PC-9 (cell line): ENCODE measurements at regions not wholly inside any gene's neighbourhood (a gene's known extent, or its start where the extent isn't known, plus 50 kb on each side); places are given as distances from the start of the nearest gene placed in this dataset.

Experiments
- BruUV-seq: library from RNA; stranded (reverse); fragments of 400-500 nt; replicated peaks from 2 replicates; lab custom pipeline; 2021; lab: Mats Ljungman, UMichigan
- CTCF ChIA-PET: fragments of 300-600 bp; sonication (Branson Sonifier 250); formaldehyde crosslinking; loops from one replicate; lab custom pipeline; 2022; ENCODE audit warnings: antibody characterized with exemption; lab: Charles Lee
- POLR2A ChIA-PET: fragments of 300-600 bp; sonication (Branson Sonifier 250); formaldehyde crosslinking; loops from one replicate; lab custom pipeline; 2022; ENCODE audit warnings: antibody characterized with exemption; ENCODE audit not compliant: unreplicated experiment; lab: Charles Lee
- DNase-seq, 2 experiments: peaks; one replicate each; pipeline versions ENCODE4 v3.0.0 to v3.0.0-alpha.2; 2015 to 2022; ENCODE audit warnings: mixed read lengths in 1 of 2
- H2AFZ ChIP-seq: fragments of 200-600 bp; sonication (generic); 2 replicates; pipeline ENCODE4 v1.8.1; 2017; ENCODE audit warnings: antibody characterized with exemption
- H3F3A ChIP-seq: fragments of 200-600 bp; sonication (generic); 2 replicates; pipeline ENCODE4 v1.8.1; 2017; ENCODE audit warnings: antibody characterized with exemption, mild to moderate bottlenecking, low read depth; ENCODE audit not compliant: insufficient read depth
- H3K27ac ChIP-seq: fragments of 200-600 bp; sonication (generic); 2 replicates; pipeline ENCODE4 v1.6.1; 2016; ENCODE audit warnings: mixed run types
- H3K27me3 ChIP-seq: fragments of 200-600 bp; sonication (generic); 2 replicates; pipeline ENCODE4 v1.6.1; 2016; ENCODE audit warnings: low read depth, mixed run types; ENCODE audit not compliant: insufficient read depth
- H3K36me3 ChIP-seq: fragments of 200-600 bp; sonication (generic); 2 replicates; pipeline ENCODE4 v1.6.1; 2016; ENCODE audit warnings: low read depth, mixed run types
- H3K4me1 ChIP-seq: fragments of 200-600 bp; sonication (generic); replicated peaks from 2 replicates; pipeline ENCODE4 v1.6.1; 2016; ENCODE audit warnings: mixed run types; ENCODE audit not compliant: insufficient read depth
- H3K4me2 ChIP-seq: fragments of 200-600 bp; sonication (generic); 2 replicates; pipeline ENCODE4 v1.6.1; 2017; ENCODE audit warnings: mixed run types
- H3K4me3 ChIP-seq: fragments of 200-600 bp; sonication (generic); 2 replicates; pipeline ENCODE4 v1.6.1; 2016; ENCODE audit warnings: mixed run types
- H3K79me2 ChIP-seq: fragments of 200-600 bp; sonication (generic); 2 replicates; pipeline ENCODE4 v1.6.1; 2017; ENCODE audit warnings: low read depth, mixed run types
- H3K9me2 ChIP-seq: fragments of 200-600 bp; sonication (generic); 2 replicates; pipeline ENCODE4 v1.8.1; 2017; ENCODE audit warnings: mild to moderate bottlenecking; ENCODE audit not compliant: insufficient read depth
- H3K9me3 ChIP-seq: fragments of 200-600 bp; sonication (generic); 2 replicates; pipeline ENCODE4 v1.8.1; 2016; ENCODE audit warnings: low read depth; ENCODE audit not compliant: insufficient read depth
- H4K20me1 ChIP-seq: fragments of 200-600 bp; sonication (generic); 2 replicates; pipeline ENCODE4 v1.8.1; 2017; ENCODE audit not compliant: insufficient read depth
- EZH2 ChIP-seq: fragments of 200-600 bp; sonication (generic); IDR thresholded peaks from 2 replicates; pipeline ENCODE4 v1.8.0; 2017; ENCODE audit warnings: antibody characterized with exemption, low read depth
- intact Hi-C: fragments of 100-400 bp; cut with micrococcal nuclease; formaldehyde crosslinking; loops from one replicate; pipeline ENCODE4 v1.10.0; 2022; ENCODE audit not compliant: unreplicated experiment
- TF ChIP-seq, protein P1 (sequence below): fragments of 200-600 bp; sonication (generic); conservative IDR thresholded peaks from 2 replicates; pipeline ENCODE4 v1.6.1; 2017; ENCODE audit warnings: mixed run types, antibody characterized with exemption, mild to moderate bottlenecking, moderate library complexity

- Histone ChIP-seq H3K4me2 (no peak overlapping the region), H3K27me3 (peaks cover 100% of the 10 kb centered on the region), H3K4me3 (no peak overlapping the region), H3F3A (no peaks in the 10 kb centered on the region), H3K79me2 (no peaks in the 10 kb centered on the region), H2AFZ (no peak overlapping the region), H3K4me1 (no peaks in the 10 kb centered on the region), H3K27ac (no peak overlapping the region), H3K9me2 (no peaks in the 10 kb centered on the region), H3K9me3 (no peaks in the 10 kb centered on the region), H3K36me3 (no peaks in the 10 kb centered on the region), H4K20me1 (no peaks in the 10 kb centered on the region)
- intact Hi-C loops, result no loop called here
- DNase-seq, result no peak
- no TSS peak for BruUV-seq
- POLR2A ChIA-PET, result no interaction called here
- no peak for TF ChIP-seq EZH2
- TF ChIP-seq, protein P1, sequence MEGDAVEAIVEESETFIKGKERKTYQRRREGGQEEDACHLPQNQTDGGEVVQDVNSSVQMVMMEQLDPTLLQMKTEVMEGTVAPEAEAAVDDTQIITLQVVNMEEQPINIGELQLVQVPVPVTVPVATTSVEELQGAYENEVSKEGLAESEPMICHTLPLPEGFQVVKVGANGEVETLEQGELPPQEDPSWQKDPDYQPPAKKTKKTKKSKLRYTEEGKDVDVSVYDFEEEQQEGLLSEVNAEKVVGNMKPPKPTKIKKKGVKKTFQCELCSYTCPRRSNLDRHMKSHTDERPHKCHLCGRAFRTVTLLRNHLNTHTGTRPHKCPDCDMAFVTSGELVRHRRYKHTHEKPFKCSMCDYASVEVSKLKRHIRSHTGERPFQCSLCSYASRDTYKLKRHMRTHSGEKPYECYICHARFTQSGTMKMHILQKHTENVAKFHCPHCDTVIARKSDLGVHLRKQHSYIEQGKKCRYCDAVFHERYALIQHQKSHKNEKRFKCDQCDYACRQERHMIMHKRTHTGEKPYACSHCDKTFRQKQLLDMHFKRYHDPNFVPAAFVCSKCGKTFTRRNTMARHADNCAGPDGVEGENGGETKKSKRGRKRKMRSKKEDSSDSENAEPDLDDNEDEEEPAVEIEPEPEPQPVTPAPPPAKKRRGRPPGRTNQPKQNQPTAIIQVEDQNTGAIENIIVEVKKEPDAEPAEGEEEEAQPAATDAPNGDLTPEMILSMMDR, result no peak
- CTCF ChIA-PET, result no interaction called here
Measured at GRCh38 chr17:73820686-73821448, 176.6 kb upstream of the SDK2 start.

DNA sequence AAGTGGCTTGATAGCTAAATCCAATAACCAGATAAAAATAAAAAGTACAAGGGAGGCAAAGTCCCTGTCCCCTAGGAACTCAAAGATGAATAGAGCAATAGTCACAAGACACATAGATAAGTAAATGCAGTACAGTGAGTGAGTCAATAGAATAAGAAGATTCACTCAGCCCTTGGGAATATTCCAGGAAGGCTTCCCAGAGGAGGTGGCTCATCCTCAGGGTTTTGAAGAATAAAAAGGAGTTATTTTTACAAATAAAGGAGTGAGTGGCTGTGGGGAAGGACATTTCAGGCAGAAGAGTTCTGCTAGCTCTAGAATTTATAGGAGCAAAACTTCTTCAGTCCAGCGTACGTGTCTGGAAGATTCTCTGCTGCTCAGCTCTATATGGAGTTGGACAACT lies 177.4 kb upstream of the SDK2 start:
- peaks cover 100% of the 10 kb centered on the region for H3K27me3 ChIP-seq
- POLR2A ChIA-PET, result interaction anchor here (0.6 kb wide), 1 partner anchor 1350 kb away, joined by 4 read pairs; no protein-coding TSS in a partner anchor
- BruUV-seq, result no TSS peak

GRCh38 chr17:73822371-73822770 lies 178.1 kb upstream of the SDK2 start:
- POLR2A ChIA-PET, result interaction anchor here (0.7 kb wide), 1 partner anchor 26 kb away, joined by 6 read pairs; no protein-coding TSS in a partner anchor
- H3K36me3 ChIP-seq, result no peaks in the 10 kb centered on the region
- H3K79me2 ChIP-seq, result no peaks in the 10 kb centered on the region
- CTCF ChIA-PET, result no interaction called here
- H4K20me1 ChIP-seq, result no peaks in the 10 kb centered on the region
- H3K9me3 ChIP-seq, result no peaks in the 10 kb centered on the region
- intact Hi-C loops, result no loop called here
- TF ChIP-seq, protein P1, result no peak
- TF ChIP-seq EZH2, result no peak
- H3K4me3 ChIP-seq, result no peak overlapping the region
- no peaks in the 10 kb centered on the region for H3K4me1 ChIP-seq
- no peaks in the 10 kb centered on the region for H3F3A ChIP-seq
- no peaks in the 10 kb centered on the region for H3K9me2 ChIP-seq
- H3K4me2 ChIP-seq, result no peak overlapping the region
- DNase-seq, result no peak
- H3K27ac ChIP-seq, result no peak overlapping the region
- peaks cover 100% of the 10 kb centered on the region for H3K27me3 ChIP-seq
- BruUV-seq, result no TSS peak
- no peak overlapping the region for H2AFZ ChIP-seq

More for the DNA sequence above, 177.4 kb upstream of the SDK2 start:
- H3K9me3 ChIP-seq, result no peaks in the 10 kb centered on the region
- CTCF ChIA-PET, result no interaction called here
- H3K36me3 ChIP-seq, result no peaks in the 10 kb centered on the region
- DNase-seq, result no peak
- TF ChIP-seq EZH2, result no peak
- TF ChIP-seq, protein P1, result no peak
- H4K20me1 ChIP-seq, result no peaks in the 10 kb centered on the region
- H3K9me2 ChIP-seq, result no peaks in the 10 kb centered on the region
- H3K4me2 ChIP-seq, result no peak overlapping the region
- no peaks in the 10 kb centered on the region for H3F3A ChIP-seq
- intact Hi-C loops, result no loop called here
- no peak overlapping the region for H3K4me3 ChIP-seq
- no peak overlapping the region for H3K27ac ChIP-seq
- no peaks in the 10 kb centered on the region for H3K79me2 ChIP-seq
- H3K4me1 ChIP-seq, result no peaks in the 10 kb centered on the region
- no peak overlapping the region for H2AFZ ChIP-seq
